ENCODE measurements at regions not wholly inside any gene's neighbourhood (a gene's known extent, or its start where the extent isn't known, plus 50 kb on each side); places are given as distances from the start of the nearest gene placed in this dataset.

GRCh38 chr3:152087153-152087552 is 181.6 kb upstream of the MBNL1 start:
- no peak for TF ChIP-seq POU2F2 (IDR thresholded peaks at IDR 0.05; ENCODE audit: low read depth, low read length)
- TF ChIP-seq TAF1 (IDR thresholded peaks at IDR 0.05; ENCODE audit: low read depth, low read length): no peak
- no peak for TF ChIP-seq PAX5 (IDR thresholded peaks at IDR 0.05; ENCODE audit: insufficient read depth, low read length, severe bottlenecking)
- no peak for TF ChIP-seq SPI1 (IDR thresholded peaks at IDR 0.05; ENCODE audit: low read depth, low read length)
- no peak for TF ChIP-seq POLR2AphosphoS5 (IDR thresholded peaks at IDR 0.05; ENCODE audit: low read depth, low read length)
- TF ChIP-seq POLR2A (IDR thresholded peaks at IDR 0.05; ENCODE audit: low read depth, low read length): no peak
- FAIRE-seq (no peak), DNase-seq (ENCODE audit: insufficient read length, low spot score) (no peak)

DNA sequence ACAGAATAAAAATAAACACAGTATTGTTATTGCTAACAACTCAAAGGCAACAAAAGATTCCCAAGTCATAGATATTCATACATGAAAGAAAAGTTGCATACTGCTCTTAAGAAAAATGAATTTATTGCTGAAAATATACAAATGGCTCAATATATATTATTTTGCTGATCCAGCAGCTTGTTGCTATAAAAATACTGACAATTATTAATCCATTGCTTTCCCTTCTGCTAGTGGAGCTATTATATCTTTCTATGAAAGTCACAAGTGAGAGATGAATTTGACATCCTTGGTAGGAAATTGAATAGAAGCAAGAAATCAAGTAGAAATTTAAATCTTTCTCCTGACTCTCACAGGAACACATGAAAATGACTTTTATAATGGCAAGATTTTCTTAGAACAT is 179.2 kb upstream of the MBNL1 start:
- FAIRE-seq (no peak), DNase-seq (ENCODE audit: insufficient read length, low spot score) (no peak)
- TF ChIP-seq TAF1 (IDR thresholded peaks at IDR 0.05; ENCODE audit: low read depth, low read length): no peak
- no peak for TF ChIP-seq PAX5 (IDR thresholded peaks at IDR 0.05; ENCODE audit: insufficient read depth, low read length, severe bottlenecking)
- no peak for TF ChIP-seq SPI1 (IDR thresholded peaks at IDR 0.05; ENCODE audit: low read depth, low read length)
- TF ChIP-seq POLR2AphosphoS5 (IDR thresholded peaks at IDR 0.05; ENCODE audit: low read depth, low read length): no peak
- no peak for TF ChIP-seq POLR2A (IDR thresholded peaks at IDR 0.05; ENCODE audit: low read depth, low read length)
- no peak for TF ChIP-seq POU2F2 (IDR thresholded peaks at IDR 0.05; ENCODE audit: low read depth, low read length)

DNA sequence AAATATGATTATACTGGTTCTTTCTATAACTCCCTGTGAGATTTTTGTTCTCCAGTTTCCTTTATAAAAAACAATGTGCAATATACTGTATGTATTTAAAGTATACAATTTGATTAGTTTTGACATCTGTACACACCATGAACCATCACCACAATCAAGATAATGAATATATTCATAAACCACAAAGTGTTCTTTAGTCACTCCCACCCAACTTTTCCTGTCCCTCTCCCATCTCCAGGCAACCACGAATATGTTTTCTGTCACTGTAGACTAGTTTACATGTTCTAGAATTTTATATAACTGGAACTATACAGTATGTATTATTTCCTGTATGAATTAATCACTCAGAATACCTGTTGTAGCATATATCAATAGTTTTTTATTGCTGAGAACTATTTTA is 177.0 kb upstream of the MBNL1 start:
- DNase-seq (ENCODE audit: insufficient read length, low spot score) (no peak), FAIRE-seq (no peak)
- TF ChIP-seq POLR2AphosphoS5 (IDR thresholded peaks at IDR 0.05; ENCODE audit: low read depth, low read length): no peak
- TF ChIP-seq SPI1 (IDR thresholded peaks at IDR 0.05; ENCODE audit: low read depth, low read length): no peak

- DNase-seq (ENCODE audit: insufficient read length, low spot score): no peak
- no peak for TF ChIP-seq SPI1 (IDR thresholded peaks at IDR 0.05; ENCODE audit: low read depth, low read length)
- no peak for FAIRE-seq
Measured at GRCh38 chr3:152093901-152094300, 174.8 kb upstream of the MBNL1 start.

GRCh38 chr3:152094406-152094805 is 174.3 kb upstream of the MBNL1 start:
- FAIRE-seq (no peak), DNase-seq (ENCODE audit: insufficient read length, low spot score) (no peak)
- TF ChIP-seq POU2F2 (IDR thresholded peaks at IDR 0.05; ENCODE audit: low read depth, low read length) (no peak), POLR2AphosphoS5 (IDR thresholded peaks at IDR 0.05; ENCODE audit: low read depth, low read length) (no peak), SPI1 (IDR thresholded peaks at IDR 0.05; ENCODE audit: low read depth, low read length) (no peak), TAF1 (IDR thresholded peaks at IDR 0.05; ENCODE audit: low read depth, low read length) (no peak), PAX5 (IDR thresholded peaks at IDR 0.05; ENCODE audit: insufficient read depth, low read length, severe bottlenecking) (no peak), POLR2A (IDR thresholded peaks at IDR 0.05; ENCODE audit: low read depth, low read length) (no peak)

- TF ChIP-seq POLR2AphosphoS5 (IDR thresholded peaks at IDR 0.05; ENCODE audit: low read depth, low read length) (no peak), SPI1 (IDR thresholded peaks at IDR 0.05; ENCODE audit: low read depth, low read length) (no peak), TAF1 (IDR thresholded peaks at IDR 0.05; ENCODE audit: low read depth, low read length) (no peak)
- FAIRE-seq (no peak), DNase-seq (ENCODE audit: insufficient read length, low spot score) (no peak)
Measured at GRCh38 chr3:152095472-152095871, 173.3 kb upstream of the MBNL1 start.

- TF ChIP-seq POLR2AphosphoS5 (IDR thresholded peaks at IDR 0.05; ENCODE audit: low read depth, low read length) (no peak), TAF1 (IDR thresholded peaks at IDR 0.05; ENCODE audit: low read depth, low read length) (no peak), PAX5 (IDR thresholded peaks at IDR 0.05; ENCODE audit: insufficient read depth, low read length, severe bottlenecking) (no peak), POLR2A (IDR thresholded peaks at IDR 0.05; ENCODE audit: low read depth, low read length) (no peak), SPI1 (IDR thresholded peaks at IDR 0.05; ENCODE audit: low read depth, low read length) (no peak), POU2F2 (IDR thresholded peaks at IDR 0.05; ENCODE audit: low read depth, low read length) (no peak)
- DNase-seq (ENCODE audit: insufficient read length, low spot score): no peak
- FAIRE-seq: no peak
Measured at GRCh38 chr3:152096280-152096906, 172.3 kb upstream of the MBNL1 start.

- FAIRE-seq (no peak), DNase-seq (ENCODE audit: insufficient read length, low spot score) (no peak)
- no peak for TF ChIP-seq POLR2AphosphoS5 (IDR thresholded peaks at IDR 0.05; ENCODE audit: low read depth, low read length)
- no peak for TF ChIP-seq POLR2A (IDR thresholded peaks at IDR 0.05; ENCODE audit: low read depth, low read length)
- TF ChIP-seq POU2F2 (IDR thresholded peaks at IDR 0.05; ENCODE audit: low read depth, low read length): no peak
- TF ChIP-seq TAF1 (IDR thresholded peaks at IDR 0.05; ENCODE audit: low read depth, low read length): no peak
- no peak for TF ChIP-seq SPI1 (IDR thresholded peaks at IDR 0.05; ENCODE audit: low read depth, low read length)
- no peak for TF ChIP-seq PAX5 (IDR thresholded peaks at IDR 0.05; ENCODE audit: insufficient read depth, low read length, severe bottlenecking)
Measured at GRCh38 chr3:152097120-152097519, 171.6 kb upstream of the MBNL1 start.

DNA sequence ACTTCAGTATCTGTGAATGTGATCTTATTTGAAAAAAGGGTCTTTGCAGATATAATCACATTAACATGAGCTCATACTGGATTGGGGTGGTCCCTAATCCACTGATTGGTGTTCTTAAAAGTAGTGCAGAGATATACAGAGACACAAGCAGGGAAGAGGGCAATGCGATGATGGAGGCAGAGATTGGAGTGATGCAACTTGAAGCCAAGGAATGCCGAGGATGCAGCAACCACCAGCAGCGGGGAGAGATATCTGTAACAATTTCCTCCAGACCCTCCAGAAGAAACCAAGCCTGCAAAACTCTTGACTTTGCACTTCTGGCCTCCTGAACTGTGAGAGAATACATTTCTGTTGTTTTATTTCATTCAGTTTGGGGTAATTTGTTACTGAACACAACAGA is 171.0 kb upstream of the MBNL1 start:
- TF ChIP-seq SPI1 (IDR thresholded peaks at IDR 0.05; ENCODE audit: low read depth, low read length) (no peak), TAF1 (IDR thresholded peaks at IDR 0.05; ENCODE audit: low read depth, low read length) (no peak), POLR2AphosphoS5 (IDR thresholded peaks at IDR 0.05; ENCODE audit: low read depth, low read length) (no peak), POU2F2 (IDR thresholded peaks at IDR 0.05; ENCODE audit: low read depth, low read length) (no peak), POLR2A (IDR thresholded peaks at IDR 0.05; ENCODE audit: low read depth, low read length) (no peak), PAX5 (IDR thresholded peaks at IDR 0.05; ENCODE audit: insufficient read depth, low read length, severe bottlenecking) (no peak)
- FAIRE-seq: no peak
- no peak for DNase-seq (ENCODE audit: insufficient read length, low spot score)

GRCh38 chr3:152100491-152101132 is 168.1 kb upstream of the MBNL1 start:
- DNase-seq (ENCODE audit: insufficient read length, low spot score): no peak
- peak; percentile 77 for FAIRE-seq

More at GRCh38 chr3:152100491-152101132, 168.1 kb upstream of the MBNL1 start:
- TF ChIP-seq SPI1 (IDR thresholded peaks at IDR 0.05; ENCODE audit: low read depth, low read length): 0 out of 2 replicates have a peak, but pooled peaks have one; percentile 1
- no peak for TF ChIP-seq POU2F2 (IDR thresholded peaks at IDR 0.05; ENCODE audit: low read depth, low read length)

Measured in GM12891 (cell line).